Neural progenitor cell (in vitro differentiated cells): ENCODE measurements at regions not wholly inside any gene's neighbourhood (a gene's known extent, or its start where the extent isn't known, plus 50 kb on each side); places are given as distances from the start of the nearest gene placed in this dataset.

Experiments used
- EZH2 ChIP-seq: fragments of 200-600 bp; sonication (generic); IDR thresholded peaks from 2 replicates; pipeline ENCODE4 v1.6.1; 2017; ENCODE audit warnings: antibody characterized with exemption, mild to moderate bottlenecking, moderate library complexity
- EZH2phosphoT487 ChIP-seq: fragments of 200-600 bp; sonication (generic); IDR thresholded peaks from 2 replicates; pipeline ENCODE4 v1.6.1; 2017; ENCODE audit warnings: antibody characterized with exemption
- TF ChIP-seq, protein P1 (sequence below): fragments of 200-600 bp; sonication (generic); IDR thresholded peaks from 2 replicates; pipeline ENCODE4 v1.5.1; 2017; ENCODE audit warnings: antibody characterized with exemption, mild to moderate bottlenecking

DNA sequence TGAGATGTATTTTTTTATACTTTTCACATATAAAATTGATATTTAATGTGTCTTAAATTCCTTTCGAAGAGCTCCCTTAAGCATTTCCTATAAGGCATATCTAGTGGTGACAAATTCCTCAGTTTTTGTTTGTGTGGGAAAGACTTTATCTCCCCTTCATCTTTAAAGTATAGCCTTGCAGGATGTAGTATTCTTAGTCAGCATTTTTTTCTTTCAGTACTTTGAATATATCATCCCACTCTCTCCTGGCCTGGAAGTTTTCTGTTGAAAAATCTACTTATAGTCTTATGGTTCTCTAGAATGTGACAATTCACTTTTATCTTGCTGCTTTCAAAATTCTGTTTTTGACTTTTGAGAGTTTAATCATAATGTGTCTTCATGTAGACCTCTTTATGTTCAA is 95.2 kb downstream of the EDEM1 start:
- TF ChIP-seq, protein P1, sequence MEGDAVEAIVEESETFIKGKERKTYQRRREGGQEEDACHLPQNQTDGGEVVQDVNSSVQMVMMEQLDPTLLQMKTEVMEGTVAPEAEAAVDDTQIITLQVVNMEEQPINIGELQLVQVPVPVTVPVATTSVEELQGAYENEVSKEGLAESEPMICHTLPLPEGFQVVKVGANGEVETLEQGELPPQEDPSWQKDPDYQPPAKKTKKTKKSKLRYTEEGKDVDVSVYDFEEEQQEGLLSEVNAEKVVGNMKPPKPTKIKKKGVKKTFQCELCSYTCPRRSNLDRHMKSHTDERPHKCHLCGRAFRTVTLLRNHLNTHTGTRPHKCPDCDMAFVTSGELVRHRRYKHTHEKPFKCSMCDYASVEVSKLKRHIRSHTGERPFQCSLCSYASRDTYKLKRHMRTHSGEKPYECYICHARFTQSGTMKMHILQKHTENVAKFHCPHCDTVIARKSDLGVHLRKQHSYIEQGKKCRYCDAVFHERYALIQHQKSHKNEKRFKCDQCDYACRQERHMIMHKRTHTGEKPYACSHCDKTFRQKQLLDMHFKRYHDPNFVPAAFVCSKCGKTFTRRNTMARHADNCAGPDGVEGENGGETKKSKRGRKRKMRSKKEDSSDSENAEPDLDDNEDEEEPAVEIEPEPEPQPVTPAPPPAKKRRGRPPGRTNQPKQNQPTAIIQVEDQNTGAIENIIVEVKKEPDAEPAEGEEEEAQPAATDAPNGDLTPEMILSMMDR = no peak
- TF ChIP-seq EZH2 (no peak), EZH2phosphoT487 (no peak)
